NCI-H748 treated with DMSO at 0.1 percent for 48 hours (cell line): ENCODE measurements at regions not wholly inside any gene's neighbourhood (a gene's known extent, or its start where the extent isn't known, plus 50 kb on each side); places are given as distances from the start of the nearest gene placed in this dataset.

Experiments
- DNase-seq: peaks from one replicate; lab custom pipeline; 2025; lab: John Stamatoyannopoulos, UW

GRCh38 chr2:103484906-103485305 is 723.1 kb downstream of the TMEM182 start:
- no peak for DNase-seq

- DNase-seq: no peak
Measured at GRCh38 chr2:103496850-103497249, 735.0 kb downstream of the TMEM182 start.

- DNase-seq: no peak
Measured at GRCh38 chr2:103506812-103507211, 745.0 kb downstream of the TMEM182 start.

- no peak for DNase-seq
Measured at GRCh38 chr2:103512442-103512841, 750.6 kb downstream of the TMEM182 start.

- DNase-seq: no peak
Measured at GRCh38 chr2:103520547-103520946, 758.7 kb downstream of the TMEM182 start.

- DNase-seq: no peak
Measured at GRCh38 chr2:103525756-103526155, 763.9 kb downstream of the TMEM182 start.

- DNase-seq: no peak
Measured at GRCh38 chr2:103526757-103527156, 764.9 kb downstream of the TMEM182 start.

- no peak for DNase-seq
Measured at GRCh38 chr2:103527278-103527677, 765.4 kb downstream of the TMEM182 start.

GRCh38 chr2:103529798-103530502 is 768.1 kb downstream of the TMEM182 start:
- DNase-seq: no peak

GRCh38 chr2:103552775-103553174 is 790.9 kb downstream of the TMEM182 start:
- DNase-seq: no peak

GRCh38 chr2:103594823-103595222 is 833.0 kb downstream of the TMEM182 start:
- DNase-seq: no peak

GRCh38 chr2:103605071-103605780 is 843.4 kb downstream of the TMEM182 start:
- no peak for DNase-seq

GRCh38 chr2:103615611-103616105 is 853.8 kb downstream of the TMEM182 start:
- DNase-seq: no peak

GRCh38 chr2:103616891-103617290 is 855.1 kb downstream of the TMEM182 start:
- no peak for DNase-seq

GRCh38 chr2:103618112-103618511 is 856.3 kb downstream of the TMEM182 start:
- no peak for DNase-seq

- no peak for DNase-seq
Measured at GRCh38 chr2:103627301-103627700, 865.5 kb downstream of the TMEM182 start.

- DNase-seq: no peak
Measured at GRCh38 chr2:103638978-103639377, 877.1 kb downstream of the TMEM182 start.

- DNase-seq: no peak
Measured at GRCh38 chr2:103656558-103656957, 894.7 kb downstream of the TMEM182 start.

GRCh38 chr2:103660519-103660918 is 898.7 kb downstream of the TMEM182 start:
- DNase-seq: no peak

- DNase-seq: no peak
Measured at GRCh38 chr2:103660947-103661346, 899.1 kb downstream of the TMEM182 start.

- no peak for DNase-seq
Measured at GRCh38 chr2:103664690-103665089, 902.9 kb downstream of the TMEM182 start.

- DNase-seq: no peak
Measured at GRCh38 chr2:103667335-103667884, 905.6 kb downstream of the TMEM182 start.

GRCh38 chr2:103669531-103669930 is 907.7 kb downstream of the TMEM182 start:
- DNase-seq: no peak
